BJ (cell line): ENCODE measurements at regions not wholly inside any gene's neighbourhood (a gene's known extent, or its start where the extent isn't known, plus 50 kb on each side); places are given as distances from the start of the nearest gene placed in this dataset.

Source experiments
- CTCF ChIA-PET: fragments of 350-600 bp; formaldehyde crosslinking; extraction: SDS; loops from one replicate; lab custom pipeline; 2021; ENCODE audit warnings: antibody characterized with exemption, inconsistent platforms; lab: Yijun Ruan, JAX
- POLR2A ChIA-PET: fragments of 300-600 bp; sonication (Branson Sonifier 250); formaldehyde crosslinking; extraction: SDS; loops from one replicate; lab custom pipeline; 2021; ENCODE audit warnings: antibody characterized with exemption; lab: Charles Lee
- DNase-seq: peaks from one replicate; pipeline ENCODE4 v3.0.0-alpha.2; 2011; ENCODE audit warnings: low read depth
- H3K27me3 ChIP-seq: 2 replicates; pipeline ENCODE4 v1.6.0; 2011; ENCODE audit warnings: low read length; ENCODE audit not compliant: control insufficient read depth, insufficient read depth
- H3K36me3 ChIP-seq: 2 replicates; pipeline ENCODE4 v1.5.1; 2011; ENCODE audit warnings: low read length; ENCODE audit not compliant: control insufficient read depth, insufficient read depth
- H3K4me3 ChIP-seq: 2 replicates; pipeline ENCODE4 v1.5.1; 2011; ENCODE audit warnings: low read depth, mild to moderate bottlenecking, control low read depth, low read length
- CTCF ChIP-seq: IDR thresholded peaks from 2 replicates; pipeline ENCODE4 v1.5.1; 2011; ENCODE audit warnings: low read depth, mild to moderate bottlenecking, control low read depth, inconsistent platforms, low read length, moderate library complexity; ENCODE audit not compliant: insufficient read depth

- H3K36me3 ChIP-seq, result no peaks in the 10 kb centered on the region
- ChIA-PET POLR2A (no interaction called here), CTCF (no interaction called here)
- no peak overlapping the region for H3K4me3 ChIP-seq
- TF ChIP-seq CTCF, result no peak
- no peak for DNase-seq
- no peaks in the 10 kb centered on the region for H3K27me3 ChIP-seq
Observed at GRCh38 chr4:127229855-127230608, 402.7 kb upstream of the INTU start.

DNA sequence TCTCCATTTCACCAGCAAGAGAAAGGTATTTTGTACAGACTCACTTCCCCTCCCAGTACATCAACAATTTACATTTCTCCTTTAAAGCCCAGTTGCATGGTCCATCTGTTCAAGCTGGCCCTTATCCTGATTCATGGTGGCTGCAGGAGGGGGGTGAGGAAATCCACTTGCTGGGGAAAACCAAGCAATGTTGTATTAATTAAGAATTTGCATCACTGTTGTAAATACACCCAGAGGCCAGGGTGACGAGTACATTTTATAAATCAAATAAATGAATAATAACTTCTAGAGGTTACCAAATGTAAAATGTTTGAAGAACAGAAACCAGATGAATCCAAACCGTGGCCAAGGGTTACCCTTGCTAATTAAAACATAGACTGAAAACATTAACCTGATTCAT is 395.9 kb upstream of the INTU start:
- H3K4me3 ChIP-seq, result no peak overlapping the region
- peak; percentile 74 for DNase-seq
- ChIA-PET POLR2A (no interaction called here), CTCF (interaction anchor here (1.1 kb wide), 1 partner anchor 98 kb away, joined by 3 read pairs; no protein-coding TSS in a partner anchor)
- H3K27me3 ChIP-seq, result no peaks in the 10 kb centered on the region
- H3K36me3 ChIP-seq, result no peaks in the 10 kb centered on the region
- no peak for TF ChIP-seq CTCF

DNA sequence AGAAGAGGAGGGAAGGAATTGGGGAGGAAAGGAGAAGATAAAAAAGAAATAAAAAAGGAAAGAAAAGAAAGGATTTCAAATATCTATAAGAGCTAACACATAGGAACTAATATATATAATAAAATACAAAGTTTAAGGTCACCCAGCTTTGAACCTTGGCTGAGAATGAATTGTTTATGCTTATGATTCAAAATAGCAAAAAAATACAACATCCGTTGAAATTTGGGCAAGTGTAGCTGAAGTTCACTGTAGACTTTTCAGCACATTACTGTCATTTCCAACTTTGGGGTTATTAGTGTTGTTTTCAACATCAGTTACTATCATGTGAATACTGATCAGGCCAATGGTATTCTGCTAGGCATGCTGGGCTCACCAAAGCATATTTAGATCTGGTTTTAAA is 395.2 kb upstream of the INTU start:
- no peak for TF ChIP-seq CTCF
- DNase-seq, result no peak
- no peak overlapping the region for H3K4me3 ChIP-seq

GRCh38 chr4:127238956-127239475 is 393.7 kb upstream of the INTU start:
- ChIA-PET CTCF (no interaction called here), POLR2A (no interaction called here)
- DNase-seq, result no peak
- no peak overlapping the region for H3K4me3 ChIP-seq
- H3K27me3 ChIP-seq, result no peaks in the 10 kb centered on the region
- TF ChIP-seq CTCF, result no peak
- no peaks in the 10 kb centered on the region for H3K36me3 ChIP-seq

More for the DNA sequence above, 395.2 kb upstream of the INTU start:
- no peaks in the 10 kb centered on the region for H3K27me3 ChIP-seq
- no peaks in the 10 kb centered on the region for H3K36me3 ChIP-seq
- POLR2A ChIA-PET, result no interaction called here
- CTCF ChIA-PET, result interaction anchor here (1.1 kb wide), 1 partner anchor 99 kb away, joined by 3 read pairs; no protein-coding TSS in a partner anchor

GRCh38 chr4:127239902-127240763 is 392.6 kb upstream of the INTU start:
- CTCF ChIA-PET, result interaction anchor here (0.5 kb wide), 1 partner anchor 492 kb away, joined by 3 read pairs; no protein-coding TSS in a partner anchor
- POLR2A ChIA-PET, result no interaction called here
- DNase-seq, result no peak

More at GRCh38 chr4:127239902-127240763, 392.6 kb upstream of the INTU start:
- no peaks in the 10 kb centered on the region for H3K36me3 ChIP-seq
- no peak for TF ChIP-seq CTCF
- H3K4me3 ChIP-seq, result no peak overlapping the region
- H3K27me3 ChIP-seq, result no peaks in the 10 kb centered on the region
